NB4 (cell line): ENCODE measurements at regions not wholly inside any gene's neighbourhood (a gene's known extent, or its start where the extent isn't known, plus 50 kb on each side); places are given as distances from the start of the nearest gene placed in this dataset.

ENCODE experiments used
- CTCF ChIP-seq: IDR thresholded peaks from one replicate; pipeline ENCODE4 v1.5.1; 2012; ENCODE audit warnings: low read depth, low read length
- MAX ChIP-seq: IDR thresholded peaks from 2 replicates; pipeline ENCODE4 v1.6.1; 2011; ENCODE audit warnings: low read depth, low read length
- MYC ChIP-seq: IDR thresholded peaks from 2 replicates; pipeline ENCODE4 v1.6.1; 2011; ENCODE audit warnings: low read depth, low read length
- POLR2A ChIP-seq: IDR thresholded peaks from 2 replicates; pipeline ENCODE4 v1.6.1; 2011; ENCODE audit warnings: mild to moderate bottlenecking; ENCODE audit not compliant: insufficient read length; ENCODE audit errors: extremely low read depth

DNA sequence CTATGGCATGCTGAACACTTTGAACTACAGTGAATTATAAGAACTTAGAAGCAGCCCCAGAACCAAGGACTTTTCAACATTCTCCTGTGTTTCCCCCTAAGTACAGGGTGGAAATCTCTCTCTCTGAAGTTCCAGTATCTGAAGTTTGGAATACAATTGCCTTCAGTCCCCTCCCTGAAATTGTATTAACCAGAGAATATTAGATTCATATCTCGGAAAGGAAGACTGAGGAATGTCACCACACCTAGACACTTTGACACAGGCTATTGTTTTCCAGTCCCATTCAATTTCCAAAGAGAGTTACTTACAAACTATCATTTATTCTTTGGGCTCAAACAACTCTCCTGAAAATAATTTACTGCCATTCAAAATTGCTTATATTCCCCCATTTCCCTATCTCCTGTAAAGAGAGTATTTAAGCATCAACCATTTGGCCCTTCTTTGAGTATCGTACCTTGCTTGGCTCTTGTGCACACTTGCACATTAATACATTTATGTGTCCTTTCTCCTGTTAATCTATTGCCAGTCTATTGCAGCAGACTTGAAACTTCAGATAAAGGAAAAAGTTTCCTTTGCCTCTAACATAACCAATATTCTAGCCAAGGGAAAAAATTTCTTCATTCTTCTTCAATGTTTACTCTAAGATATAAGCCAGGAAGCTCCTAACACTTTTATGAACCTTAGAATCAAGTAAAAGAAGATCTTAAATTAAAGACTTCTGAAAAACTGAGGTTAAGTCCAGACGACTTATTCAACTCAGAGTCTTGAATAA lies 402.4 kb upstream of the DDI1 start:
- TF ChIP-seq CTCF = no peak
- no peak for TF ChIP-seq MAX
- no peak for TF ChIP-seq POLR2A
- TF ChIP-seq MYC = no peak
